ENCODE measurements at regions not wholly inside any gene's neighbourhood (a gene's known extent, or its start where the extent isn't known, plus 50 kb on each side); places are given as distances from the start of the nearest gene placed in this dataset.
A peak's percentile ranks its signal among the peaks of the same experiment; 100 is the strongest.

- in situ Hi-C loops (cut with HindIII; ENCODE audit: low sequenced_read_pairs) = no loop called here
- no peak for DNase-seq (ENCODE audit: low read depth)
- no peak for TF ChIP-seq CTCF (IDR thresholded peaks at IDR 0.05; ENCODE audit: low read depth, low read length, missing control alignments)
- no peak overlapping the region for H3K4me3 ChIP-seq (ENCODE audit: low read depth, low read length)
Measured at GRCh38 chr11:25650319-25650718, 681.6 kb upstream of the ANO3 start.

- TF ChIP-seq CTCF (IDR thresholded peaks at IDR 0.05; ENCODE audit: low read depth, low read length, missing control alignments) = no peak
- no peak overlapping the region for H3K4me3 ChIP-seq (ENCODE audit: low read depth, low read length)
- no peak for DNase-seq (ENCODE audit: low read depth)
- in situ Hi-C loops (cut with HindIII; ENCODE audit: low sequenced_read_pairs) = no loop called here
Measured at GRCh38 chr11:25655636-25656035, 676.3 kb upstream of the ANO3 start.

DNA sequence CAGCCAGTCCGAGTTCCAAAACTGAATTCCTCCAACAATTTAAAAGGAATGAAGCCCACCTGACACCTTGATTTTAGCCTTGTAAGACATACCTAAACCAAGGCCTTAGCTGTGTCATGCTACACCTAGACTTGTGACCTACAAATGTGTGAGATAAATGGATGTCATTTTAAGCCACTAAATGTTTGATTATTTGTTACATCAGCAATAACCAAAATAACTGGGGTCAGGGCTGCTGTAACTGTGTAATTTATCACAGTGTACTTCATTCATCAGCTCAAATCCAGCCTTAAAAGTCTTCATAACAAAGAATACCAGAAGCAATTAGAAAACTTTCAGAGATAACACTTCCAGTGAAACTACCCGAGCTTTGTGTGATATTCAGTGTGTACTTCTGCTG is 673.0 kb upstream of the ANO3 start:
- H3K4me3 ChIP-seq (ENCODE audit: low read depth, low read length) = no peak overlapping the region
- no peak for TF ChIP-seq CTCF (IDR thresholded peaks at IDR 0.05; ENCODE audit: low read depth, low read length, missing control alignments)
- no peak for DNase-seq (ENCODE audit: low read depth)
- in situ Hi-C loops (cut with HindIII; ENCODE audit: low sequenced_read_pairs) = no loop called here

DNA sequence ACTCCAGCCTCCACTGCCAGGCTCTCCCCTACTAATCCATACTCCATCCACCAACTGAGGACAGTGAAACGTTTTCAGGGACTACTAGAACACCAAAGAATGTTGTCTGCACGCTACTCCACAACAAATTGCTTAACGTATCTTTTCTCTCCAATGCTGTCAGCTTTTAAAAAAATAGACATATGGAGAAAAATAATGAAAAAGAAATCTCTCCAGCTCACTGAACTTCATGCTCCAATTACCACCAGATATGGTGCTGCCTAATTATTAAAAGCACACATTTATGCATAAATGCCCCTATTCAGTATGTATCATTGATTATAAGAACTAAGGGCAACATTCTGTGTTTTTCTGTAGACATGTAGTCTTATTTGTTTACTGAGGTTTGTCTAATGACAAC is 672.2 kb upstream of the ANO3 start:
- no peak for TF ChIP-seq CTCF (IDR thresholded peaks at IDR 0.05; ENCODE audit: low read depth, low read length, missing control alignments)
- H3K4me3 ChIP-seq (ENCODE audit: low read depth, low read length) = no peak overlapping the region
- no peak for DNase-seq (ENCODE audit: low read depth)
- in situ Hi-C loops (cut with HindIII; ENCODE audit: low sequenced_read_pairs) = no loop called here

DNA sequence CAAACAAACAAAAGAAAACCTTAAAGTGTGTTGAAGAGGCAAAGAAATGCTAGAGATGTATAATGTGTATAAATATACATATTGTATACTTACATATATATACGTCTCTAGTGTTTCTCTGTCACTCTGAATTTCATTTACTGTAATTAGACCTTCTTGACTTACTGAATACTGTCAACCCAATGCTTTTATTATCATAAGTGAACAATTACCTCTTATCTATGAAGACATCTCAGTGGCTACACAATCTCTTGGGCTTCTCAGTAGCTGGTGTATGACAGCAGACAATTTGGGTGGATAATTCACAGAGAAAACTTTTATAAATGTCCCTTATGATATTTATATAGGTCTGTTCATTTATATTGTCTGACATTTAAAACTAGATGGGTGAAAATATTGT is 664.1 kb upstream of the ANO3 start:
- no peak for DNase-seq (ENCODE audit: low read depth)
- TF ChIP-seq CTCF (IDR thresholded peaks at IDR 0.05; ENCODE audit: low read depth, low read length, missing control alignments) = no peak
- in situ Hi-C loops (cut with HindIII; ENCODE audit: low sequenced_read_pairs) = no loop called here
- H3K4me3 ChIP-seq (ENCODE audit: low read depth, low read length) = no peak overlapping the region

GRCh38 chr11:25691959-25692358 is 640.0 kb upstream of the ANO3 start:
- DNase-seq (ENCODE audit: low read depth) = no peak
- no peak for TF ChIP-seq CTCF (IDR thresholded peaks at IDR 0.05; ENCODE audit: low read depth, low read length, missing control alignments)
- in situ Hi-C loops (cut with HindIII; ENCODE audit: low sequenced_read_pairs) = no loop called here
- H3K4me3 ChIP-seq (ENCODE audit: low read depth, low read length) = no peak overlapping the region

- DNase-seq (ENCODE audit: low read depth) = peak; percentile 22
- TF ChIP-seq CTCF (IDR thresholded peaks at IDR 0.05; ENCODE audit: low read depth, low read length, missing control alignments) = no peak
- H3K4me3 ChIP-seq (ENCODE audit: low read depth, low read length) = no peak overlapping the region
- in situ Hi-C loops (cut with HindIII; ENCODE audit: low sequenced_read_pairs) = no loop called here
Measured at GRCh38 chr11:25702417-25702816, 629.5 kb upstream of the ANO3 start.
